NCI-H510A treated with DMSO at 0.1 percent for 48 hours (cell line): ENCODE measurements at regions not wholly inside any gene's neighbourhood (a gene's known extent, or its start where the extent isn't known, plus 50 kb on each side); places are given as distances from the start of the nearest gene placed in this dataset.
"Not testable (repeated sequence)": the region's sequence is repeated elsewhere in the genome, so short reads cannot be mapped to it uniquely, and the experiment has no call there.

ENCODE experiments used
- DNase-seq: peaks from one replicate; lab custom pipeline; 2025; lab: John Stamatoyannopoulos, UW

DNA sequence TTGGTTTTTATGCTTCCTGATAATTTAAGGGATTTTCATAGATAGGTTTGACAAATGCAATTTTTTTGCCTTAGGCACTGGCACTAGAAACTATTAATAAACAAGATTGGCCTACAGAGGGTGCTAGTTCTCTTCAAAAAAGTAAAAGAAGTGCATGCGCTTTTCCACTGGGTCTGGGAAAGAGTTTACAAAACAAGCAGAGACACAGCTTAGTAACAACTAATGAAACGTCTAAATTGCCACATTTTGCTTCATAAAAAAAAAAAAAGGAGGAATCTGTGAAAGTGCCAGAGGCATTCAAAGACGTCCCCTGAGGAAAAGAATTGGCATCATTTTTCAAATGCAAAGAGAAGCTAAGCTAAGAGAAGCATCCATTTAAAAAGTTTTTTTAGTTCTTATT, 58.3 kb upstream of the EEA1 start:
- peak; percentile 79 for DNase-seq

DNA sequence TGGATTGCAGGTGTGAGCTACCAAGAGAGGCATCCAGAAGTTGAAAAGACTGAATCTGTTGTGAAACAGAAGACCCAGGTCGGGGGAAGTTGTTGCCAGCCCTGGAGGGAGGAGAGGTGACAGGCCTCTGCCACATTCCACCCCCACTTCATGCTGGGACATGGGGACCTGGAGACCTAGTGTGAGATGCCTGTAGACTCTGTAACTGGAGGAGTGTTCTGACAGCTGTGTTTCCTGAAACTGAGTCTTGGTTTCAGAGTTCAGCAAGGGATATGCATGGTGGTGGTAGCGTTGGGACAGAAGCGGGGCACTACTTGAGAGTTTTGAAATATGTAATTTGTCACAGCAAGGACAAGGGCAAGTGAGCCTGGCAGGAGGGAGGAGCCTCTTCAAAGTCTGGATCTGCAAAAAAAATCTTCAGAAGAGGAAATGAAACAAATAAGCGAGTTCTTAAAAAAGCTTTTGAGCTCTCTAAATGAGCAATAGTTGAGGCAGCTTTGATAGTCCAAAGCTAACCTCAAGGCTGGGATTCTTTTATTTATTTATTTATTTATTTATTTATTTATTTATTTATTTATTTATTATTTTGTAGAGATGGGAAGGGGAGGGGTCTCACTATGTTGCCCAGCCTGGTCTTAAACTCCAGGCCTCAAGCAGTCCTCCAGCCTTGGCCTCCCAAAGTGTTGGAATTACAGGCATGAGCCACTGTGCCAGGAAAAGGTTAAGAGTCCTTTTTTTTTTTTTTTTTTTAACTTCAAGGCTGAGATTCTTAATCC, 58.9 kb upstream of the EEA1 start:
- no peak for DNase-seq

DNA sequence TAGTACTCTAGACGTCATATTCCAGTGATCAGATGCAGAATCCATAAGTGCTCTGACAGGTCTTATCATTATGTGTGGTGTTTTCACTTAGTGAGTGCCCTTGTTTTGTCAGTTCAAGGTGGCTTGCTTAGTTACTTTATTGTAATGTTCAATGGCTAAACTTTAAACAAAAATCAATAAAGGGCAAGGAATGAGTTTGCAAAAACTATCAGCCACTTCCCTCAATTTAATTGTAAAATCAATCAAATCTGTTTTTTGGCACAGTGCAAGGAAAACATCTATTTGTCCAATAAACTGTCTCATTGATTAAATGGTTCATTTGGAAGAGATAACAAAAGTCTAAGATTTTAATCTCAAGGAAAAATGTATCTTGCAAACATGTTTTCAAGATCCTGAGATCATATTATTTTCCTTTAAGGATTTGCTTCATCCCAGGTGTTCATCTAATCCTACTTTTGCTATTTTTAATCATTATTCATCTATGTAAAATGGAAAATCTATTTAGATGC, 59.6 kb upstream of the EEA1 start:
- DNase-seq: no peak

DNA sequence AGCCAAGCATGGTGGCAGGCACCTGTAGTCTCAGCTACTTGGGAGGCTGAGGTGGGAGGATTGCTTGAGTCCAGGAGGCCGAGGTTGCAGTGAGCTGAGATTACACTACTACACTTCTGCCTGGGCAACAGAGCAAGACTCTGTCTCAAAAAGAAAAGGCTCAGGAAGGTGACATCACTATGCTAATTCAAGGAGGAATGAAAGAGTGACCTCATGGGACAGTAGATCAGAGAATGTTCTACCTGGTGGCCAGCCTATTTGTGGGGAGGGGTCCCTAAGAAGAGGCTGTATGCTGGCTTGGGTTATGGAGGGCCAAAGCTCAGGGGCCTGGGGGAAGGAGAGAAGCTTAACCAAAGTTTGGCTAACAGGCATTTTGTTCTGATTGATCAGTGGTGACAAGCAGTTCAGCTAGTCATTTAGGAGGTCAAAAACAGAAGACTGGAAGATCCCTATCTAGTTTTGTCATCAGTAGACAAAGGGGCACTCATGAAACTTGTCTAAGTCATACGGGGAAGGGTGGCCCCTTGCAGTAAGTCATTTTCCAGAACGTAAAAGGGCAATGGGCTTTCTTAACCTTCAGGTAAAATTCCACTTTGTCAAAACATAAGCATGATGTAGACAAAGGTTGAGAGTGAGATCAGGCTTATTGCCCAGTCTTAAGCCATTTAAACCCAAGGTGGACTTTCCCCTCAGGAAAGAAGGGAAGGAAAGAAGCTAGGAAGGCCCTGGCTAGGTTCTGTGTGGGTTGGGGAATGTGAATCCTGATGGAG, 60.8 kb upstream of the EEA1 start:
- no peak for DNase-seq

DNA sequence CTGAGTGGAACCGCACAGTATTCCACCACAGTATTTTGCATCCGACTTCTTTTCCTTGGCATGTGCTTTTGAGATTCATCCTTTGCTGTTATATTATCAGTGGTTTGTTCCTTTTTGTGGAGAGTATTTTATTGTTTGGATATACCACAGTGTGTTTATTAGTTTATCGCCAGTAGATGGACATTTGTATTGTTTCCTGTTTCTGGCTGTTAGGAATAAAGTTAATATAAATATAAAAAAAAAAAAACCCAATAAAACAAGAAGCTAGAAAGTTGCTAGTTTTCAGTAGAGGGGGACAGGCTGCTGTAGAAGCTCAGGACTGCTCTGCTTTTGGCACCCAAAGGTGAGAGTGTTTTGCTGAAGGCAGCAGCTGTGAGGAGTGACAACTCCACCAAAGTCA, 62.0 kb upstream of the EEA1 start:
- no peak for DNase-seq

DNA sequence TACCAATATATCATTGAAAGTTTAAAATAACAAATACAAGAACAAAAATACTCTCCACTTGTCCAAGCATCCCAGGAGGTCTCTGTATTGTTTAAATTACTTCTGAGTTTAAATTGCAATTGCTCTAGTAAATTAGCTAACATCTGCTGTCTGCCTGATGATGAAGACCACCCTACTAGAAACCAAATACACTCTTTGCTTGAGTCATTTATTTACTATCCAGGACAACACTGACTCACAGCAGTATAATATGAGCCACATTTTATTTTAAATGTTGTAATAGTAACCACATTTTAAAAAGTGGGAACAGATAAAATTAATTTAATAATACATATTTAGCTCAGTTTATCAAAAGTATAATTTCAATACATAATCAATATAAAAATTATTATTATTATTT, 62.9 kb upstream of the EEA1 start:
- no peak for DNase-seq

DNA sequence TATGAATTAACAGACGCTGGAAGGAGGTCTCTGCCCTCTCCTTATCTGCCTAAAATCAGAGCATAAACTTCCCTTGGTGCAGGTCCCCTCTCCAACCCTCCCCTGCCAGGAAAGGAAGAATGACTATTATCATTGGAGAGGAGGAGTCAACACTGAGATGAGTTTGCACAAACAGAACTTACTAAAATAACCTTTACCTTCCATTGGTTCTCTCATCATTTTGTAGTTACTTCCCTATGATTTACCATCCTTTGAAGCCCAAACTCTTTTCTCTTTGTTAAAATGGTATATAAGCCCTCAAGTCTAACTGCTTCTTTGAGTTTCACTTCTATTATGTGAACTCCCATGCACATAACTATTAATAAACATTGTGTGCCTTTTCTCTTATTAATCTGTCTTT, 64.2 kb upstream of the EEA1 start:
- no peak for DNase-seq

DNA sequence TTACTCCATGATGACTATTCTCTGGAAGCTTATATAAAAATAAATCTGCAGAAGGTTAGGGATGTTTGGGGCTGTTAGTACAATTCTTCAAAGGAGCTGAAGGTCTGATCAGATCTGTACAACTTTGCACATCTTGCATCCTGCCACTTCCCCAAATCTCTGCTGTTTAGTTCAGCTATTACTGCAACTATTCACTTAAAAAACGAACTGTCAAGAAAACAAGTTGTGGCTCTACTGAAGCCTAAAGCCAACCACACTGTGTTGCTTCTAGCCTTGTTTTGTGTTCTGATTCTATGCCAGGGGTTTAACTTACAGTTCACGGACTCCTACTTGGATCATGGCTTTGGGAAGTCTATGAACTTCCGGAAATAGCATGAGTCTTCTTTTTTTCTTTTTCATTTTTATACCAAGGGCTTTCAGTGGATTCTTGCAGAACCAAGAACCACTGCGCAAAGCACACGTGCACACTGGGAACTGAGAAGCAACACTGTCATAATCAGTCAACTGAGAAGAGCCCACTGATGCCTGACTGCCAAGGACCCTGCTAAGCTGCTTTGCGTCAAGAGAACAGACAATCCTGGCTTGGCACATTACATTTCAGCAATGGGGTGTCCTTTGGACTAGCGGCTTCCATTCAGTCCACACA, 66.3 kb upstream of the EEA1 start:
- DNase-seq: no peak

DNA sequence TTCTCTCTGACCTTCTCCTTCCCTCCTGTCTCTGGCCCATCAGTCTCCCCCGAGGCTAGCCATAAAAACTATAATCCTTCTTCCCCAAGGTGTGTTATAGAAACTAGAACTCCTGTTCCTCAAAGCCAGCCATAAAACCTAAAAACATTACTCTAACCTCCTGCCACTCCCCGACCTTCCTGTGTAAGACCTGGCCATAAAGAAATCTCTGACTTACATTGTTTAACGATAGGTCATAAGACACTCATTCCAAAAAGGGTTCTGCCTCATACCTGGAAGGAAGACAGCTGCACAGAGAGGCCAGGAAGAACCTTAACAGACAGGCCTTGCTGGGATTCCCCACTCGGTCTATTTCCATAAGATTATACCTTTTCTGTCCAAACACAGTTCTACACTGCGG, 70.9 kb upstream of the EEA1 start:
- DNase-seq: no peak

DNA sequence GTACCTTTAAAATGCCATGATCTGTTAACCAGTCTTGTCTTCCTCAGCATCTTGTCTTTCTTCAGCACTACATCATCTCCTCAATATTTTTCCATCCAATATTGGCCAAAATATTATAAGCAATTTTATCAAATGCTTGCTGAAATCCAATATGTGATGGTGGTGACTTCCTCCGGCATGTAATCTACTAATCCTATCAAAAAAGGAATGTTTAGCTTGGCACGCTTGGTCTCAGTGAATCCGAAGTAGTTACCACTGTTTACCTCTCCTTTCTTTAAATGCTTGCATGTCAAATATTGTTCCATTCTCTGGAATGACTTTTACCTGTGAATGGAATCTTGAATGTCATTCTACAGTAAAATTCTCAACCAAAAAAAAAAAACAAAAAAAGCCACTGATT, 72.3 kb upstream of the EEA1 start:
- no peak for DNase-seq

DNA sequence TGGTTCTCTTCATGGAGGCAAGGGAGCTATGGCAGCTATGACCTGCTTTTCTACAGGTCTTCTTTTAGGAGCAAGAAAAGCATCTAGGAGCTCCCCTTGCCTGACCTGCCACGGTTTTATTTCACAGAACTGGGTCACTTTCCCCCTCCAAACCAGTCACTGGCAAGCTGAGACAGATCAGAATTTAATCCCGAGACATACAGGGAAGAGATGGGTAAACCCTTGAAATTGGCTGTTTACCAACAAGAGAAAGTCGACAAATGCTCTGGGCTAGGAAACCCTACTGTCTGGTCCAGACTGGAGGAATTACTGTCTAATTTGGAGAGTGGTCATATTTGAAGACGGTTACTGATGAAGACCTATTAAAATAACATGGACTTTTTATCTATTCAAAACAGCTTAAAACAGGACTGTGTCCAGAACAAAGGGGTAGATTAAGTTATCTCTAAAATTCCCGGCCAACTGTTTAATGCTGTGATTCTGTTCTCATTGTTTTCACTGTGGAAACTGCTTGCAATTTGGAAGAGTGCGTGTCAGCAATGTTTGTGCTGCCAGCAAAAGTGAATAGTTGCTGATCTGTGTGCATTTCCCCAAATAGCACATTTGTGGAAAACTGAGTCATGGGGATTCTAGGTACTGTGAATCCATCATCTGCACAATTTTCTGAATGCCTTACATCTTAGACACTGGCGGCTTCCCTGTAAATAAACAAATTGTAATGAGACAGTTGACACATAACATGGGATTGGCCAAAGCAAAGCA, 73.4 kb upstream of the EEA1 start:
- no peak for DNase-seq

DNA sequence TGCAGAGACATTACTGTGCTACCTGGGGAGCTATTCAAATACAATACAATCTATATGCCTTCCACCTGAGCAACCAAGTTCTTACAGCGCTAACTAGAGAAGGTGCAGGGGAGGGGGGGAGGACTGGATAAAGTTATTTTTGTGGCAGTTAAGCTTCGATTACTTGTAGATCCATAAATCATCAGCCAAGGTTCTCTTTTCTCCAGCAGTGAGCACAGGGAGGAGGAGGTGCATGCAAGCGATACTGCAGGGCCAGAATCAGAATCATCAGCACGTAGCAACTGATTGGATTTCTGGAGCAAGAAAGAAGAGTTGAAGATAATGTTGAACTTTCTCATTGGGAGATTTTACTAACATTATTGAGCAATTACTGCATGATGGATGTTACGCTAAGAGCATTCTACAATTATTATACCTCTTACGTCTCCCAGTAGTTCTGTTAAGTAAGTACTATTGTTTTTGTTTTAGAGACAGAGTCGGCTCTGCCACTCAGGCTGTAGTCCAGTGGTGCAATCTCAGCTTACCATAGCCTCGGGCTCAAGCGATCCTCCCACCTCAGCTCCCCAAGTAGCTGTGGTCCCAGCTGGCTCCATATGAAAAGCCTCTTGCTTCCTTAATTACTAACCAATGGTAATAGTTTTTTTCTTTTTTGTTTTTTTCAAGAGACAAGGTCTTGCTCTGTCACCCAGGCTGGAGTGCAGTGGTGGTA, 74.6 kb upstream of the EEA1 start:
- no peak for DNase-seq

DNA sequence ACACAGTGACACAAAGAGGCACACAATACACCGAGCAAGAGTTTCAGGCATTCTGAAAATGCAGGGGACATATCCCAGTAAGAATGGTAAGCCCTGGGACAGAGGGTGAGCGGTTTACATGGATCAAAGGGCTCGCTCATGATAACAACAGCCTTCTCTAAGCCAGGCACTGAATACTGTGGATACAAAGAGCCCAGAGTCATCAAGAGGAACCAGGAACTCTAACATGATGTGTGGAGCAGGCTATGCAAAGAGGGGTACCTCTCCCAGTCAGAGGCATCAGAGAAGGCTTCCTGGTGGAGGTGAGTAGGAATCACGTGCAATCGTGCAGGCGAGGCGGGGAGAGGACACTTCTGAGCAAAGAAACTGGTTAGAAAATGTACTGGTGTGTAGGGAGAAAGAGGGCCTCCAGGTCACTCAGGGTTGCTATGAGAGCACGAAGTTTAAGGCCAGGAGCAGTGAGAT, 76.9 kb upstream of the EEA1 start:
- DNase-seq: no peak

DNA sequence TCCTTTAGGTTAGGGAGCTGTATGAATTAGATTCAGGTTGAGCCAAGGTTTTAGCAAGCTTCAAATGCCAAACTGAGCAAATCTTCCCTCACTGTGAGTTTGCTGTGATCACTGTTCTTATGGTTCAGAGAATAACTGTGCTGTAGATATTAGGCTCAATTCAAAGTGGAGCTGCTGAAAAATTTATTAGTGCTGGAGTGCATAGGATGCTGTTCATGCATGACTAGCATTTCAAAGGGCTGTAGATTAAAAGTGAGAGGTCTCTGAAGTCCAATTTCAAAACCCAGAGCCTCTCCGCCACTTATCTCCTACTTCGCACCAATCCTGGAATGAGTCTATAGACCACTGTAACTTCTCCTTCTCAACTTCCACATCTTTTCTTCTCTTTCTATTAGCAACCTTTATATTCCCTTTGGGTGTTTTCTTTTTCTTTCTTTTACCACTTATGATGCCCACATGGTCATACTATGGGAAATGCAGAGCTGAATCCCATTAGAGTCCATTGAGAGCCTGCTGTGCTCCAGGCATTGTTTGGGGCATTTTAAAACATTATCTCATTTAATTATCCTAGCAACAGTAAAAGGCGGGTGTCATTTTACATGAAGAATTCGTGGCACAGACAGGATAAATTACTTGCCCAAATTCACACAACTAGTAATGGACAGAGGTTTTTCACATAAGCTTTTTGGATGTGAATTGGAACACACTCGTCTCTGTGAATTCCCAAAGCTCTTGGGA, 77.5 kb upstream of the EEA1 start:
- no peak for DNase-seq

DNA sequence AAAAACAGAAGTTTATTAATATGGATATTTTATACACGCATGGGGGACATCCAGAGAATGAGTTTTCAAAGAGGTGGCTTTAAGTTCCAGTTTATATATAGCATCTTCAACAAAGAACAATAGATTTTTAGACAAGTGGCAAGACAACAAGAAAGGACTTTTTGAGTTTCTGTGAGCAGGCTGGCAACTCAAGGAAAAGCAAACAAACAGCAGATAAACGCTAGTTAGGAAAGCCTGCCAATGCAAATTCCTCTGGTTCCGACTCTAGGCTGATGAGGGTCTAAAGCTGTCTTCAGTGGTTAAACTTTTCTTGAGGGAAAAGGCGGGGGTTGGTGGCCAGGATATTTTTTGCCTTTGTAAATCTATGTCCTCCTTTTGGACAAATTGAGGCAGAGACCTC, 78.4 kb upstream of the EEA1 start:
- no peak for DNase-seq

DNA sequence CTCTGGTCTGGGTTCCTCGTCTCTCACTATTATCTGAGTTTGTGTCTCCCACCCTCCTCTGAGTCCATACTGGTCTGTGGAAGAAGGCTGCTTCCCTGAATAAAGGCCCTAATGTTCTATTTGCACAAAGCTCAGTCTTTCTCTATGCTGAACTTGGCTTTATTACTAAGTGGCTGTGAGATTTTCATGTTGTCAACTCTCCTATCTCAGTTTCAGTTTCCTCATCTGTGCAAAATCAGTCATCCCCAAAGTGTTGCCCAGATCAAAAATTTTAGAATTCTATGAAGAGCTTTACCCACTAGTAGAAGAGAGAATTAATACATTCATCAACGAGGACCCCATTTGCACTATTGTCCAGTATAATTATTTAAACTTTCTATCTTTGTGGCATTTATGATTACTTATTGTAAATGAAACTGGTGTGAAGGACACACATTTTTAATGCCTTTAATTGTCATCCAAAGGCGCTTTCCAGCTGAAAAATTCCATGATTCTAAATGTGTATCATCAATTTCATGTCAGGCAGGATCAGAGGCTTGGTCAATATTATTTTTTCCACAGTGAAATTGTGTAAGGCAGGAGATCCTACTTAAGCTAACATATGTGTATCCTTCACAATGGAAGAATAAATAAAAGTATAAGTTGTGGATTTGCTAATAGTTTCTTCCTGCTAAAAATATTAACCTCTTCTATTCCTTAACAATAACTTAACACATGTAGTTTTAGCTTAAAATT, 79.1 kb upstream of the EEA1 start:
- no peak for DNase-seq

DNA sequence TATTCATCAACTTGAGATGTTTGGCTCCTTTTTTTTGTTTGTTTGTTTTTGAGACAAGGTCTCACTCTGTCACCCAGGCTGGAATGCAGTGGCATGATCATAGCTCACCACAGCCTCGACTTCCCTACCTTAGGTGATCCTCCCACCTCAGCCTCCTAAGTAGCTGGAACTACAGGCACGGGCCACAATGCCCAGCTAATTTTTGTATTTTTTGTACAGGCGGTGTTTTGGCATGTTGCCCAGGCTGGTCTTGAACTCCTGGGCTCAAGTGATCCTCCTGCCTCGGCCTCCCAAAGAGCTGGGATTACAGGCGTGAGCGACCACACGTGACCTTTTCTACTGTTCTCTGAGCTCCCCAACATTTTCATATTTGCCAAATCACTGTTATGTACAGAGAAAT, 79.8 kb upstream of the EEA1 start:
- not testable (repeated sequence) for DNase-seq

DNA sequence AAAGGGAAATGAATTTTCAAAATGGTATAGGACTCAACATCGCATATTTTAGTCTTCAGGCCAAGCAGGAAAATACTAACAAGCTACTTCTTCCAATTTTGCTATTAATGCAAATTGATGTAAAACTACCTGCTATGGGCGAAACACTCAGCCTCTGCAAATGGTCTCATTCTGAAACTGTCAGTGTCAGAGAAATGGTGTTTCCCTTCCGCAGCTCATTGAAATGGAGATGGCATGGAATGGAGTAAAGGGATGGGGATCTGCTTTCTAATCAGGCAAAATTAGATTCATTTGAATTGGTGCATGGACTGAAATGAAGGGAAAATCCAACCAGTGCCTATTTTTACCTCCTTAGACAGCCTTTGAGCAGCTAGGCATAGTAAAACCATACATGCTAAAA, 80.4 kb upstream of the EEA1 start:
- no peak for DNase-seq

DNA sequence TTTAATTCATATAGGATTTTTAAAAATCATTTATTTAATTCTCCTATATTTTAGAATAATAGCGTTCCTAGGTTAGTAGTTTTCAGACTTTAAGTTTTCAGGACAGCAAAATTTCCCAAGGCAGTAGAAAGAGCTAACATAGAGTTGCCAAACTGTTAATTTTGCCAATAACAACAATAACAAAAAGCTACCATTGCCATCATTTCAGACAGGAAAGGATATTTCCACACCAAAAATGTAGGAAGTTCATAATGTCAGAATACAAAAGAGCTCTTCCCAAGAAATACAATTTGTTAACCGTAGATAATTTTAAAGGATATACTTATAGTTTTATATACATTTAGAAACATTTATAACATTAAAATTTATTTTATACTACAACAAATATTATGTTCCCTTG, 81.4 kb upstream of the EEA1 start:
- no peak for DNase-seq

DNA sequence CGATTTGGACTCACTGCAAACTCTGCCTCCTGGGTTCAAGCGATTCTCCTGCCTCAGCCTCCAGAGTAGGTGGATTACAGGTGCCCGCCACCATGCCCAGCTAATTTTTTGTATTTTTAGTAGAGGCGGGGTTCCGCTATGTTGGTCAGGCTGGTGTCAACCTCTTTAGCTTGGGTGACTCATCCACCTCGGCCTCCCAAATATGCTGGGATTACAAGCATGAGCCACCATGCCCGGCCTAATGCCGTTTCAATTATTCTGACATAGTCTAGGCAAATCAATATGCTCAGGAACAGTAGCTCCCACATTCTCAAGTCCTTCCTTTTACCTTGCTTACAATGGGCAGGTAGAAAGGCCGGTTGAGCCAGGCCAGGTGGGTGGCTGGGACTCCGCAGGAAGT, 82.0 kb upstream of the EEA1 start:
- DNase-seq: no peak
